BLaER1 treated with 17β-estradiol and CSF1 and Interleukin-3, amounts not matched to agents 10 nM and 100 nM (cell line): ENCODE measurements at regions not wholly inside any gene's neighbourhood (a gene's known extent, or its start where the extent isn't known, plus 50 kb on each side); places are given as distances from the start of the nearest gene placed in this dataset.

Experiments used
- H3K27ac ChIP-seq, 11 experiments: shearing (Covaris generic); formaldehyde crosslinking; 2 replicates each; pipeline ENCODE4 v1.8.1; 2022
- H3K27me3 ChIP-seq, 11 experiments: shearing (Covaris generic); formaldehyde crosslinking; 2 replicates each; pipeline ENCODE4 v1.8.1; 2022
- H3K36me3 ChIP-seq, 11 experiments: shearing (Covaris generic); formaldehyde crosslinking; 2 replicates each; pipeline ENCODE4 v1.8.1; 2022
- H3K4me1 ChIP-seq, 10 experiments: shearing (Covaris generic); formaldehyde crosslinking; 2 replicates each; pipeline ENCODE4 v1.8.1; 2022
- H3K4me2 ChIP-seq, 11 experiments: shearing (Covaris generic); formaldehyde crosslinking; 2 replicates each; pipeline ENCODE4 v1.8.1; 2022
- H3K4me3 ChIP-seq, 10 experiments: shearing (Covaris generic); formaldehyde crosslinking; 2 replicates each; pipeline ENCODE4 v1.8.1; 2022
- H3K9ac ChIP-seq, 11 experiments: shearing (Covaris generic); formaldehyde crosslinking; 2 replicates each; pipeline ENCODE4 v1.8.1; 2022
- H3K9me3 ChIP-seq, 11 experiments: shearing (Covaris generic); formaldehyde crosslinking; replicated peaks in 1 of 11; 2 replicates each; pipeline ENCODE4 v1.8.1; 2022
- H4K20me1 ChIP-seq, 11 experiments: shearing (Covaris generic); formaldehyde crosslinking; 2 replicates each; pipeline ENCODE4 v1.8.1; 2022
- Cebpa-rat ChIP-seq, 11 experiments: shearing (Covaris generic); IDR thresholded peaks; 2 replicates each; pipeline ENCODE4 v1.8.1; 2022

DNA sequence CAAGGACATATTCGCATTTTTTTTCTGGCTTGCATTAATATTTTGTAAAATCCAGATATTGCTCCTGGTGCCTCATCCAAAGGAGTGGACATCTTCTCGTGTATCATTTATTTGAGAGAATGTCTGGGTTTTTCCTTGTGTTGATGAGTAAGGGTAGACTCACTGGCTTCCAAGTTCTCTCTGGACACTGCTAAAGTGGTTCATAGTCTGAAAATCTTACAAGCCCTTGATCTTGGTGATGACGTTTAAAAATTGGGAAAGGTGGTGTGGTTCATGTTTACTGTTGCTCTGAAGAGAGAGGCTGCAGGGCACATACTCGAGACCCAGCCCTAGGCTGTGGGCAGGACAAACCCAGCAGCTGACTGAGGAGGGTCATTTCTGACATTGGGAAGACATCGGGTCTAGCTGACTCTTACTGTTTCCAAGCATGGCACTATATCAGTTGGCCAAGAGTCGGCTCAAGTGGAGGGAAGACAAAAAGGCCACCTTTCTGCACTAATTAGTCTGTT lies 296.2 kb downstream of the LMX1A start:
- H3K27ac ChIP-seq: no peak overlapping the region
- no peaks in the 10 kb centered on the region for H3K36me3 ChIP-seq
- H3K9me3 ChIP-seq: no peaks in the 10 kb centered on the region
- H3K27me3 ChIP-seq: no peaks in the 10 kb centered on the region
- H4K20me1 ChIP-seq: no peaks in the 10 kb centered on the region
- TF ChIP-seq Cebpa-rat (IDR thresholded peaks at IDR 0.05): no peak
- no peak overlapping the region for H3K4me3 ChIP-seq
- no peak overlapping the region for H3K4me2 ChIP-seq
- H3K4me1 ChIP-seq: no peaks in the 10 kb centered on the region
- H3K9ac ChIP-seq: no peak overlapping the region

DNA sequence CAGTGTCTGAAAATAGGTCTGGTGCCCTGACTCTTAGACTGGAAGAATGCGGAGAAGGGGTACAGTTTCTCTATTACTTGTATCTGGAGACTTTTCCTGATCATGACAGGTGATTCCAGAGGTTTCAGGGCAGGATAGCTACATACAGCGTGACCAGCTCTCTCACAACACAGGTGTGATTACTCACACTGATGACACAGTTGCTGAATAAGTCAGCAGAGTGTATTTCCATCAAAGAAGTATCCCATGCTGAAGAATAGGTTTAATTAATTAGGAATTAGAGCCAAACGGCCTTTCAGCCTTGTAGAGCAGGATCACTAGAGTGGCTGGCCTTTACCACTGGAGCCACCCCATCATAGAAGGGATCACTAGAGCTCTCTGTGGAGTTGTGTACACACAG lies 298.6 kb downstream of the LMX1A start:
- no peaks in the 10 kb centered on the region for H3K9me3 ChIP-seq
- no peak overlapping the region for H3K4me3 ChIP-seq
- TF ChIP-seq Cebpa-rat (IDR thresholded peaks at IDR 0.05): no peak
- no peaks in the 10 kb centered on the region for H3K27me3 ChIP-seq
- no peaks in the 10 kb centered on the region for H3K36me3 ChIP-seq
- no peak overlapping the region for H3K27ac ChIP-seq
- no peaks in the 10 kb centered on the region for H3K4me1 ChIP-seq
- no peaks in the 10 kb centered on the region for H4K20me1 ChIP-seq
- no peak overlapping the region for H3K4me2 ChIP-seq
- H3K9ac ChIP-seq: no peak overlapping the region

DNA sequence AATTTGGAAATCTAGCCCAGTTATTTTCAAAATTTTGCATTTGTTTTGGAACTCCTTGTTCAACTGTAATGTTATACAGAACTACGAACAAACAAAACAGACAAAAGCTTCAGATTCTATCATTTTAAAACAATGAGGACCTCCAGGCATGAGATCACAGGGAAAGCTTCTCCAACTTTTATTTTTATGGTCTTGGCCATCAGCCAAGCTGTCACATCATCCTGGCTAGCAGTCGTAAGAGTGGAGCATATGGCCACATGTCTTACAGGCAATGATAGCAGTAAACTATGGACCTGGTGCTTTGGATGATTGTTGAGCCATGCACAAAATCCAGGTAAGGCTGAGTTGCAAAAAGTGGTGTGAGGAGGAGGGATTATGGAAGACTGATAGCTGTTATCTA lies 299.6 kb downstream of the LMX1A start:
- H3K36me3 ChIP-seq: no peaks in the 10 kb centered on the region
- no peak overlapping the region for H3K4me3 ChIP-seq
- no peaks in the 10 kb centered on the region for H3K4me1 ChIP-seq
- no peak overlapping the region for H3K9ac ChIP-seq
- no peak for TF ChIP-seq Cebpa-rat (IDR thresholded peaks at IDR 0.05)
- H3K27ac ChIP-seq: no peak overlapping the region
- H3K27me3 ChIP-seq: no peaks in the 10 kb centered on the region
- no peak overlapping the region for H3K4me2 ChIP-seq
- H3K9me3 ChIP-seq: no peaks in the 10 kb centered on the region
- no peaks in the 10 kb centered on the region for H4K20me1 ChIP-seq

DNA sequence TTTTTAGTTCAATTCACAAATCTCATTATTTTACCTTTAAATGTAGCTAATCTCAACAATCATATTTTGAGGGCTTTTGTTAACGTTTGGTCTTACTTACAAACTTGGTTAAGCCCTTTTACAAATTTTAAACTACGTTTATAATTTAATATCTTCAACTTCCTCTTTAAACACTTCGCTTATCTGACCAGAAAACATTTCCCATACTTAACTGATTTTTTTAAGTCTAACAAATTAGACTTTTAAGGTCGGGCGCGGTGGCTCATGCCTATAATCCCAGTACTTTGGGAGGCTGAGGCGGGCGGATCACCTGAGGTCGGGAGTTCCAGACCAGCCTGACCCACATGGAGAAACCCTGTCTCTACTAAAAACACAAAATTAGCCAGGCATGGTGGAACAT lies 300.9 kb downstream of the LMX1A start:
- no peak for TF ChIP-seq Cebpa-rat (IDR thresholded peaks at IDR 0.05)
- no peak overlapping the region for H3K4me2 ChIP-seq
- H4K20me1 ChIP-seq: no peaks in the 10 kb centered on the region
- no peak overlapping the region for H3K4me3 ChIP-seq
- no peaks in the 10 kb centered on the region for H3K9me3 ChIP-seq
- no peak overlapping the region for H3K27ac ChIP-seq
- no peaks in the 10 kb centered on the region for H3K4me1 ChIP-seq
- H3K27me3 ChIP-seq: no peaks in the 10 kb centered on the region
- H3K9ac ChIP-seq: no peak overlapping the region
- H3K36me3 ChIP-seq: no peaks in the 10 kb centered on the region

DNA sequence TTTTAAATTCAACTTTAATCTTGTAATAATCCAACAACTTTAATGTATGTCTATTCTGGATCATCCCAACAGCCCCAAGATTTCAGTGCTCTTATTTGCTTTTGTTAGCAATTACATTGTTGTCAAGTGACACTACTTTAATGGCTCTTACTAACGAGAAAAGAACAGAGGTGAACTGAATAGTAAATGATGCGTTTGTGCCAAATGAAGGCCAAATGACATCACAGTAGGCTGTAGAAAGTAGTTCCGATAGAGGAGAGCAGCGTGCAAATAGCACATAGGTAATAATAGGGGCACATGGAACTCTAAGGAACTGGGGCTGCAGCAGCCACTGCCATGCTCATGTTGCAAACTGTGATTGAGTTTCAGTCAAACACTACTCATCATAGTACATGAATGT lies 301.9 kb downstream of the LMX1A start:
- Histone ChIP-seq H3K27me3 (no peaks in the 10 kb centered on the region), H3K4me2 (no peak overlapping the region), H3K4me3 (no peak overlapping the region), H3K9me3 (no peaks in the 10 kb centered on the region), H3K27ac (no peak overlapping the region), H3K36me3 (no peaks in the 10 kb centered on the region), H3K4me1 (no peaks in the 10 kb centered on the region), H4K20me1 (no peaks in the 10 kb centered on the region), H3K9ac (no peak overlapping the region)
- no peak for TF ChIP-seq Cebpa-rat (IDR thresholded peaks at IDR 0.05)

DNA sequence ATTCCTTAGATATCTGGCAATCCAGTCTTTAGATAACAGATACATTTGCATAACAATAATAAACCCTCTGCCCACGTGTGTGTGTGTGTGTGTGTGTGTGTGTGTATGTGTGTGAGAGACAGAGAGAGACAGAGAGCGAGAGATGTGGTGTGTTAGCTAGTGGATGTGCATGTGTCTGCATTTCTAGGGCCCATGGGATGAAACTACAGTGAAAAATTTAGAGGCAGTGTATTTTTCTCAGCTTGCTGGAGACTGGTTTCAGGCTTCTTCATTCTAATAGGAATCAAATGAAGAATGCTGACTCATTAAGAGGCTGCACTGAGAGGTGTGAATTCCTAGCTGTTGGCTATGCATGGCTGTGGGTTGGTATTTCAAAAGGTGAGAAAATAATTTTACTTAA lies 303.2 kb downstream of the LMX1A start:
- no peaks in the 10 kb centered on the region for H3K27me3 ChIP-seq
- no peaks in the 10 kb centered on the region for H3K9me3 ChIP-seq
- H3K4me3 ChIP-seq: no peak overlapping the region
- H3K9ac ChIP-seq: no peak overlapping the region
- no peak overlapping the region for H3K27ac ChIP-seq
- no peaks in the 10 kb centered on the region for H3K36me3 ChIP-seq
- H3K4me1 ChIP-seq: no peaks in the 10 kb centered on the region
- no peak overlapping the region for H3K4me2 ChIP-seq
- TF ChIP-seq Cebpa-rat (IDR thresholded peaks at IDR 0.05): no peak
- no peaks in the 10 kb centered on the region for H4K20me1 ChIP-seq

DNA sequence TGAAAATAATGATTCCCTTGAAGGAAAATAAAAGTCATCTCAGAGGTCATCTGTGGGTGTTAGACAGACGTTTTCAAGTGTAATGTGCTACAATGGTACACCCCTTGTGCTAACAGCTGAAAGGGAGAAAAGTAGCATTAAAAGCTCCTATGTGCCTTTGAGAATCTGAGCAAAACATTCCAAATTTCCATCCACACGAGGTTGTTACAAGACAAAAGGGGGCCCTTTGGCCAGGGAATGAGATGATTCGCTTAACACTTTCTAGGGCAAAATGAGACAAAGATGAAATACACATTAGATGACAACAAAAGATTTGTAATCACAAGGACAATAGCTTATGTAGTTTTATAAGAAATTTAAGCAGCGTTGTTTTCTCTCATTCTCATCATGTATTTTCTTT lies 303.6 kb downstream of the LMX1A start:
- Histone ChIP-seq H3K27me3 (no peaks in the 10 kb centered on the region), H3K4me2 (no peak overlapping the region), H3K9ac (no peak overlapping the region), H4K20me1 (no peaks in the 10 kb centered on the region), H3K4me1 (no peaks in the 10 kb centered on the region), H3K4me3 (no peak overlapping the region), H3K27ac (no peak overlapping the region), H3K36me3 (no peaks in the 10 kb centered on the region), H3K9me3 (no peaks in the 10 kb centered on the region)
- TF ChIP-seq Cebpa-rat (IDR thresholded peaks at IDR 0.05): no peak

DNA sequence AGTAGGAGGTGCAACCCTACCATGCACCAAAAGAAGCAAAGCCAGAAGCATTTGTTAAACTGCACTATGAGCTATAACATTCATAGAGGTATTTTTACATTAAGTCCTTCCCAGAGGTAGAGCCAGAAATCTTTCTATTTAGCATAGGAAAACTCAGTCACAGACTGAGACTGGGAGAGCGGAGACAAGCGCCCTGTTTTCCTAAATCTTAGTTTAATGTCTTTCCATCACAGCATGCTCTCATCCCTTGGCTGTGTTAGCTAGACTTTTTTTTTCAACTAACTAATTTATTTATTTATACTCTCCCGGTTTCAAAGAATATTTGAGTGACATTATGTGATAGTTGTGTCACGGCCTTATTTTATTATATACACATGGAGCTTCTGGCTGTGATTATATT lies 304.1 kb downstream of the LMX1A start:
- Histone ChIP-seq H3K4me3 (no peak overlapping the region), H3K27me3 (no peaks in the 10 kb centered on the region), H4K20me1 (no peaks in the 10 kb centered on the region), H3K9me3 (no peaks in the 10 kb centered on the region), H3K36me3 (no peaks in the 10 kb centered on the region), H3K27ac (no peak overlapping the region), H3K4me2 (no peak overlapping the region), H3K9ac (no peak overlapping the region), H3K4me1 (no peaks in the 10 kb centered on the region)
- TF ChIP-seq Cebpa-rat (IDR thresholded peaks at IDR 0.05): no peak

DNA sequence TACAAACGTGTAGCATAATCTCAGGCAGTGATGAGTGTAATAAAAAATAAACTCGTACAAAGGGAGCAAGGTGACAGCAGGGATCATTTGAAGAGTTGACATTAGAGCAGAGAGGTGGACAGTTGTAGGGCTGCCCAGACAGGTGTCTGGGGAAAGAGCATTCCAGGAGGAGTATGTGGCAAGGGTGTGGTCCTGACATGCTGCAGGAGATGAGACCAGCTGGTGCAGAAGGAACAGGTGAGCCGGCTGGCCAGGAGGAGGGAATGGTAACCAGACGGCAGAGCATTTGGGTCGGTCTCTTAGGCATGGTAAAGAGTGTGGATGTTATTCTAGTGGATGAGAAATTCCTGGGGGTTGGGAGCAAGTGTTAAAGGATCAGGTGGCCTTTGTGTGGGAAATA lies 306.3 kb downstream of the LMX1A start:
- no peaks in the 10 kb centered on the region for H3K9me3 ChIP-seq
- H4K20me1 ChIP-seq: no peaks in the 10 kb centered on the region
- no peaks in the 10 kb centered on the region for H3K4me1 ChIP-seq
- no peak overlapping the region for H3K9ac ChIP-seq
- no peaks in the 10 kb centered on the region for H3K36me3 ChIP-seq
- TF ChIP-seq Cebpa-rat (IDR thresholded peaks at IDR 0.05): no peak
- H3K4me2 ChIP-seq: no peak overlapping the region
- no peak overlapping the region for H3K4me3 ChIP-seq
- no peak overlapping the region for H3K27ac ChIP-seq
- no peaks in the 10 kb centered on the region for H3K27me3 ChIP-seq

DNA sequence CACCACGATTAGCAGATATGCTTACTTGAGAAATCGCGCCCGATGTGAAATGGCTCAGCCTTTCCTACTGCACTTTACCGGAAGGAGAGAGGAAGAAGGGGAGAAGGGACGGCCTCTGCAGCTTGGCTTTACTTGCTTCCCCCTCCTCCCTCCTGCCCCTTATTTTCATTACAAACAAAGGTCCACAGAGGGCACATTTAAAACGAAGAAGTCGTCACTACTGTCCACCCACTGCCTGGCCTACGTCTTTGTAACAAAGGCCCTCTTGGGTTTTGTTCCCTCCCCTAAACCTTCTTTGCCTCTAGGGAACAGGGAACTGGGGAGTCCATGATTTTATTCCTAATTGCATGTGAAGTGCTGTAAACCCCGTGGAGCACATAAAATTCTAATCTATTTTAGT lies 308.5 kb downstream of the LMX1A start:
- no peaks in the 10 kb centered on the region for H3K27me3 ChIP-seq
- H4K20me1 ChIP-seq: no peaks in the 10 kb centered on the region
- no peak overlapping the region for H3K4me3 ChIP-seq
- H3K36me3 ChIP-seq: no peaks in the 10 kb centered on the region
- no peaks in the 10 kb centered on the region for H3K9me3 ChIP-seq
- no peak overlapping the region for H3K9ac ChIP-seq
- no peak overlapping the region for H3K27ac ChIP-seq
- H3K4me2 ChIP-seq: no peak overlapping the region
- TF ChIP-seq Cebpa-rat (IDR thresholded peaks at IDR 0.05): no peak
- no peaks in the 10 kb centered on the region for H3K4me1 ChIP-seq

DNA sequence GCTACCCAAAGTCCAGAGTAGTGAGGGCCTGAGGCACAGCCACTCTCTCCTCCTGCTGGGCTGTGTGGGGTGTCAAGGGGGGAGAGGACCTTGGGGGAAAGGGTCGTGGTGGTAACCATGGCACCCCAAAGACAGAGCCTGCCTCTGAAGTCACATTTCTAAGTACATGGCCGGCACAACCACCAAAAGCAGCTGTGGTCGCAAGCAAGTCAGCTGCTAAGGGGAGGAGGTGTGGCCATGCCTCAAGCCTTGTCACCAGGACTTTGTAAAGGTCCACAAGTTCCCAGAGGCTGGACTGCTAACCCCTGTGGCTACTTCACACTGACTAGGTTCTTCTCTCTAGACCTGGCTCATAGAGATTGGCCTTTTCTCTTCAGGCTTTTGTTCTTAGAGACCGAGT lies 310.6 kb downstream of the LMX1A start:
- H3K27ac ChIP-seq: no peak overlapping the region
- no peaks in the 10 kb centered on the region for H3K4me1 ChIP-seq
- H4K20me1 ChIP-seq: no peaks in the 10 kb centered on the region
- no peaks in the 10 kb centered on the region for H3K9me3 ChIP-seq
- H3K4me2 ChIP-seq: no peak overlapping the region
- H3K9ac ChIP-seq: no peak overlapping the region
- H3K36me3 ChIP-seq: no peaks in the 10 kb centered on the region
- no peak overlapping the region for H3K4me3 ChIP-seq
- no peak for TF ChIP-seq Cebpa-rat (IDR thresholded peaks at IDR 0.05)
- H3K27me3 ChIP-seq: no peaks in the 10 kb centered on the region
